Left ventricle myocardium inferior (tissue), 1 donor: ENCODE measurements at regions not wholly inside any gene's neighbourhood (a gene's known extent, or its start where the extent isn't known, plus 50 kb on each side); places are given as distances from the start of the nearest gene placed in this dataset.

ENCODE experiments used
- DNase-seq: peaks from one replicate; pipeline ENCODE4 v3.0.0-alpha.2; 2020
- H3K27ac ChIP-seq: fragments of 200-600 bp; replicated peaks from 2 replicates; pipeline ENCODE4 v1.8.0; 2021
- H3K27me3 ChIP-seq: fragments of 200-600 bp; 2 replicates; pipeline ENCODE4 v1.8.0; 2021; ENCODE audit warnings: low read depth
- H3K36me3 ChIP-seq: fragments of 200-600 bp; 2 replicates; pipeline ENCODE4 v1.8.0; 2021
- H3K4me1 ChIP-seq: fragments of 200-600 bp; 2 replicates; pipeline ENCODE4 v1.8.0; 2021
- H3K4me3 ChIP-seq: fragments of 200-600 bp; 2 replicates; pipeline ENCODE4 v1.8.0; 2021; ENCODE audit warnings: mild to moderate bottlenecking, moderate library complexity
- H3K9me3 ChIP-seq: fragments of 200-600 bp; replicated peaks from 2 replicates; pipeline ENCODE4 v1.8.0; 2021
- intact Hi-C: fragments of 100-400 bp; cut with micrococcal nuclease; formaldehyde crosslinking; loops from one replicate; pipeline ENCODE4 v1.11.0; 2022
- TF ChIP-seq, protein P1 (sequence below): fragments of 200-600 bp; IDR thresholded peaks from 2 replicates; pipeline ENCODE4 v1.8.0; 2021; ENCODE audit warnings: antibody characterized with exemption, mild to moderate bottlenecking, borderline replicate concordance
- donor health status: DM: no; HTN: yes; CAD: no; lungs with severe emphysema.

GRCh38 chr13:55606045-55606665 lies 1534.6 kb upstream of the PRR20A start:
- Histone ChIP-seq H3K36me3 (no peaks in the 10 kb centered on the region), H3K4me1 (no peaks in the 10 kb centered on the region), H3K27ac (no peak overlapping the region), H3K4me3 (no peak overlapping the region), H3K9me3 (peaks cover 4% of the 10 kb centered on the region), H3K27me3 (no peaks in the 10 kb centered on the region)
- TF ChIP-seq, protein P1, sequence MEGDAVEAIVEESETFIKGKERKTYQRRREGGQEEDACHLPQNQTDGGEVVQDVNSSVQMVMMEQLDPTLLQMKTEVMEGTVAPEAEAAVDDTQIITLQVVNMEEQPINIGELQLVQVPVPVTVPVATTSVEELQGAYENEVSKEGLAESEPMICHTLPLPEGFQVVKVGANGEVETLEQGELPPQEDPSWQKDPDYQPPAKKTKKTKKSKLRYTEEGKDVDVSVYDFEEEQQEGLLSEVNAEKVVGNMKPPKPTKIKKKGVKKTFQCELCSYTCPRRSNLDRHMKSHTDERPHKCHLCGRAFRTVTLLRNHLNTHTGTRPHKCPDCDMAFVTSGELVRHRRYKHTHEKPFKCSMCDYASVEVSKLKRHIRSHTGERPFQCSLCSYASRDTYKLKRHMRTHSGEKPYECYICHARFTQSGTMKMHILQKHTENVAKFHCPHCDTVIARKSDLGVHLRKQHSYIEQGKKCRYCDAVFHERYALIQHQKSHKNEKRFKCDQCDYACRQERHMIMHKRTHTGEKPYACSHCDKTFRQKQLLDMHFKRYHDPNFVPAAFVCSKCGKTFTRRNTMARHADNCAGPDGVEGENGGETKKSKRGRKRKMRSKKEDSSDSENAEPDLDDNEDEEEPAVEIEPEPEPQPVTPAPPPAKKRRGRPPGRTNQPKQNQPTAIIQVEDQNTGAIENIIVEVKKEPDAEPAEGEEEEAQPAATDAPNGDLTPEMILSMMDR: no peak
- intact Hi-C loops: no loop called here
- DNase-seq: no peak

DNA sequence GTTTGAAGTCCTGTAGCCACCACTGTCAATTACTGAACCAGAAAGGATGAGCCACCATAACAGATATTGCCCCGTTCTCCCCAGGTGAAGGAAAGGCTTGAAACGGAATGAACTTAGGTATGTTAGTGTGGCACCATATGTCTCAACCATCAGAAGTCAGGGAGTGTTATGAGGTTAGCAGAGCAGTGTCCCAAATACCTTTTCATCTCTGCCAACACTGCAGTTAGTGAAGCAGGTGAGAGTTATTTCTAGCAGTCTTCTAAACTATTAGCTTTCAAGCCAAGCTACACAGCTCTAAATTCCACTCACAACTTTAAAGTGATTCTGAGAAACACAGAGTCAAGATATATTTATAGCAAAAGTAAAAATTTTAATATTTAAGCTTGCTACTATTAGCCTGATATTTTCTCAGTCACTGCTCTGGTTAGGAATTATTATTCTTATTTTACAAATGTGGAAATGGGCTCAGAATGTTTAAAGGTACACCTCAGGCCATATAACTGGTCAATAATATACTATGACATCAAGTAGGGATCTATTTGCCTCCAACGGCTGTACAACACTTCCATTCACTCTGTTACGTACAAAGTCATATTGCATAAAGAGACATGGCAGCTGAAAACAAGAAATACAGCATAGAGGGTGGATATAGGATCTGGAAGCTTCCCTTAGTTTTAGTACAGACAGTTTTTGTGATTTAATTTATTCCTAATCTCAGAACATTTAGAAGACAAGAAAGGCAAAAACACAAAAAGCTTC lies 1527.1 kb upstream of the PRR20A start:
- TF ChIP-seq, protein P1: no peak
- H3K4me1 ChIP-seq: no peaks in the 10 kb centered on the region

GRCh38 chr13:55615081-55615480 lies 1525.6 kb upstream of the PRR20A start:
- H3K4me1 ChIP-seq: no peaks in the 10 kb centered on the region
- no peak for DNase-seq
- no peaks in the 10 kb centered on the region for H3K27me3 ChIP-seq
- no peak overlapping the region for H3K27ac ChIP-seq
- TF ChIP-seq, protein P1: no peak
- intact Hi-C loops: no loop called here
- peaks cover 3% of the 10 kb centered on the region for H3K9me3 ChIP-seq
- H3K36me3 ChIP-seq: no peaks in the 10 kb centered on the region
- no peak overlapping the region for H3K4me3 ChIP-seq

More for the DNA sequence above, 1527.1 kb upstream of the PRR20A start:
- H3K36me3 ChIP-seq: no peaks in the 10 kb centered on the region
- H3K27me3 ChIP-seq: no peaks in the 10 kb centered on the region
- intact Hi-C loops: no loop called here
- no peak for DNase-seq
- H3K9me3 ChIP-seq: no peaks in the 10 kb centered on the region
- no peak overlapping the region for H3K4me3 ChIP-seq
- H3K27ac ChIP-seq: no peak overlapping the region

- H3K9me3 ChIP-seq: peaks cover 10% of the 10 kb centered on the region
These were observed 1523.5 kb upstream of the PRR20A start for GRCh38 chr13:55617241-55617640.

GRCh38 chr13:55627221-55627620 lies 1513.5 kb upstream of the PRR20A start:
- Histone ChIP-seq H3K4me1 (no peaks in the 10 kb centered on the region), H3K4me3 (no peak overlapping the region), H3K27ac (no peak overlapping the region), H3K27me3 (no peaks in the 10 kb centered on the region), H3K36me3 (no peaks in the 10 kb centered on the region), H3K9me3 (peaks cover 68% of the 10 kb centered on the region)
- TF ChIP-seq, protein P1: no peak
- DNase-seq: no peak
- intact Hi-C loops: no loop called here

More at GRCh38 chr13:55617241-55617640, 1523.5 kb upstream of the PRR20A start:
- Histone ChIP-seq H3K27ac (no peak overlapping the region), H3K4me3 (no peak overlapping the region), H3K27me3 (no peaks in the 10 kb centered on the region), H3K4me1 (no peaks in the 10 kb centered on the region), H3K36me3 (no peaks in the 10 kb centered on the region)
- DNase-seq: no peak
- intact Hi-C loops: no loop called here
- TF ChIP-seq, protein P1: no peak
